C4-2B (cell line): ENCODE measurements at regions not wholly inside any gene's neighbourhood (a gene's known extent, or its start where the extent isn't known, plus 50 kb on each side); places are given as distances from the start of the nearest gene placed in this dataset.

Experiments used
- H3K27ac ChIP-seq: fragments of 450-650 bp; 2 replicates; pipeline ENCODE4 v1.5.1; 2017
- ZFX ChIP-seq: fragments of 450-650 bp; IDR thresholded peaks from 2 replicates; pipeline ENCODE4 v1.6.1; 2017
- TF ChIP-seq, protein P1 (sequence below): fragments of 450-650 bp; conservative IDR thresholded peaks from 2 replicates; pipeline ENCODE4 v1.5.1; 2017; ENCODE audit warnings: mild to moderate bottlenecking

DNA sequence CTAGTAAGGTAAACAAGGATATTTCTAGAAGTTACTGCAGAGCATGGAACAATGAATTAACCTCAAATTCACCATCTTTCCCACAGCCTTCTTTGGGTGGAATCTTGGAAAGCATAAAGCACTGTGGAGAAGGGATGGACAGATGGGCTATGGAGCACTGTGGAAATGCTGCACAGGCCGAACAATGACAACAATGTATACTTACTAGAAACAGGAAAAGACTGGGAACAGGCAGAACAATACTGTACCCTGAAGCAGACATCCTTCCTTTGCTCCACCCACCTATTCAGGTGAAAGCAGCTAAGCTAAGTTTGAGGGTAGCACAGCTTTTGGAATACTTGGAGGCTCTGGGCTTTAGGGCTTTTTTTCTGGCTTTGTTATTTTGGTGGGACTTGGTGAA lies 250.6 kb upstream of the KLF8 start:
- TF ChIP-seq ZFX, result no peak
- TF ChIP-seq, protein P1, sequence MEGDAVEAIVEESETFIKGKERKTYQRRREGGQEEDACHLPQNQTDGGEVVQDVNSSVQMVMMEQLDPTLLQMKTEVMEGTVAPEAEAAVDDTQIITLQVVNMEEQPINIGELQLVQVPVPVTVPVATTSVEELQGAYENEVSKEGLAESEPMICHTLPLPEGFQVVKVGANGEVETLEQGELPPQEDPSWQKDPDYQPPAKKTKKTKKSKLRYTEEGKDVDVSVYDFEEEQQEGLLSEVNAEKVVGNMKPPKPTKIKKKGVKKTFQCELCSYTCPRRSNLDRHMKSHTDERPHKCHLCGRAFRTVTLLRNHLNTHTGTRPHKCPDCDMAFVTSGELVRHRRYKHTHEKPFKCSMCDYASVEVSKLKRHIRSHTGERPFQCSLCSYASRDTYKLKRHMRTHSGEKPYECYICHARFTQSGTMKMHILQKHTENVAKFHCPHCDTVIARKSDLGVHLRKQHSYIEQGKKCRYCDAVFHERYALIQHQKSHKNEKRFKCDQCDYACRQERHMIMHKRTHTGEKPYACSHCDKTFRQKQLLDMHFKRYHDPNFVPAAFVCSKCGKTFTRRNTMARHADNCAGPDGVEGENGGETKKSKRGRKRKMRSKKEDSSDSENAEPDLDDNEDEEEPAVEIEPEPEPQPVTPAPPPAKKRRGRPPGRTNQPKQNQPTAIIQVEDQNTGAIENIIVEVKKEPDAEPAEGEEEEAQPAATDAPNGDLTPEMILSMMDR, result no peak
- H3K27ac ChIP-seq, result no peak overlapping the region

DNA sequence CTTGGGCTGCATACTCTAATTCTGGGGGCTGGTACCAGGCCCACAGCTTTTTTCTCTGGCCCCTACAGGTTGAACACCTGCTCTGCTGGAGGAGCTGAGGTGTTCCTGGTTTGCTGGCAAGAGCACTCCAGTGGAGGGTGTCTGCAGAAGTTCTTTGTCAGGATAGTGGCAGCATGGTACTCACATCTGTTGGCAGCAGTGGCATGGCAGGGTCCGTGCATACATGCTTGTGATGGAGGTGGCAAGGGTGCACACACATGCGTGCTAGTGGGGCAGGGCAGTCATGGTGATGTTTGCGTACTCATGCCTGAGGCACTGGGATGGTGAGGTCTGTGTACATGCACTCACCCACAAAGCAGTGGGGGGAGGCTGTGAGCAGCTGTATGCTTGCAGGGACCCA lies 235.5 kb upstream of the KLF8 start:
- H3K27ac ChIP-seq, result no peak overlapping the region
- no peak for TF ChIP-seq ZFX
- TF ChIP-seq, protein P1, result no peak

DNA sequence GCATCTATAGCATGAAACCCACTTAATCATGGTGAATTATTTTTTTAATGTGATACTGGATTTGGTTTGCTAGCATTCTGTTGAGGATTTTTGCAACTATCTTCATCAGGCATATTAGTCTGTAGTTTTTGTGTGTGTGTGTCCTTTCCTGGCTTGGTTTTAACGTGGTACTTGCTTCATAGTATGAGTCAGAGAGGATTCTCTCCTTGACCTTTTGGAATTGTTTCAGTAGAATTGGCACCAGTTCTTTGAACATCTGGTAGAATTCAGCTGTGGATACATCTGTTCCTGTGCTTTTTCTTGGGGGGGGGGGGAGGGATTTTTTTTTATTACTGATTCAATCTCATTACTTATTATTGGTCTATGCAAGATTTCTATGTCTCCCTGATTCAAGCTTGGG lies 232.0 kb upstream of the KLF8 start:
- H3K27ac ChIP-seq, result no peak overlapping the region
- no peak for TF ChIP-seq ZFX
- TF ChIP-seq, protein P1, result no peak

DNA sequence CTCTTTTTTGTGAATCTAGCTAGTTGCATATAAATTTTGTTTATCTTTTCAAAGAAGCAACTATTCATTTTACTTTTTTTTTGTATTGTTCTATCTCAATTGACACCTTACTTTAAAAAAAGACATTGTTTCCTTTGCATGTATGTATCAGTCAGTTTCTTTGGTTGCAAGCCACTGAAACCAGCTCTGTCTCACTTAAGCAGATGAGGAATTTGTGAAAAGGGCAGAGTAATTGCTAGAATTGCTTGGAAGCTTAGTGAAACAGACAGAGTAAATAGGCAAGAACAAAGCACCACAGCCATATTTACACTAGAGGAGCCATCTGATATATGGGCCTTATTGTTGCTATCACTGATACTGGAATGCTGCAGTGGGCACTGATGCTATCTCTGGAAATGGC lies 231.4 kb upstream of the KLF8 start:
- TF ChIP-seq ZFX, result no peak
- TF ChIP-seq, protein P1, result no peak
- no peak overlapping the region for H3K27ac ChIP-seq

DNA sequence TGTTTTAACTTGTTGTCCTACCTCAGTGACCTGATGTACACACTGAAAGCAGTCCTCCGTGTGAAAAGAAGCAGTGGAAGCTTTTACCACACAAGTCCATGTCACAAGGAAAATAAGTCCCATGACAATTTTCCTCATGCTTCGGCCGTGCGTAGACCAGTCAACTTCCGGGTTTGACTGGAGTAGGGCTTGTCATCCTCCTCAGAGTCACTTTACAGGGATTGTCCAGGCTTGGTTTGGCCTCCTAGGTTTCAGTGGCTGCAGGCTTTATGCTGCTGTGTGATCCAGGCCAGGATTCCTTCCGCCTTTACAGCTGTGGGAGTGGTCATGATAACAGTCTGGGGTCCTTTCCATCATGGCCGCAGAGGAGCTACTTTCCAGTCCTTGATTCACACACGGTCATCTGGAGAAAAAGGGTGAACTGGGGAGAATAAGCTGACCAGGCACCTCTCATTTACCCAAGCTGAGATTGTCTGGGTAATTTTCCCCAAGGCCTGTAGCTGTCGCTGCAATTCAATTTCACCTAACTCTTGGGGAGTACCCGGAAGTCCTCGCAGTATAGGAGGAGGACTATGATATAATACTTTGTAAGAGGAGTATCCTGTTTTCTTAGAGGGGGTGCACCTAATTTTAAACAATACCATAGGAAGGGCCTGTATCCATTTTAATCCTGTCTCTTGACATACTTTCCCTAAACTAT lies 206.1 kb upstream of the KLF8 start:
- no peak overlapping the region for H3K27ac ChIP-seq
- TF ChIP-seq, protein P1, result peak; percentile 17; the same call in 1 of the 2 replicates
- no peak for TF ChIP-seq ZFX

DNA sequence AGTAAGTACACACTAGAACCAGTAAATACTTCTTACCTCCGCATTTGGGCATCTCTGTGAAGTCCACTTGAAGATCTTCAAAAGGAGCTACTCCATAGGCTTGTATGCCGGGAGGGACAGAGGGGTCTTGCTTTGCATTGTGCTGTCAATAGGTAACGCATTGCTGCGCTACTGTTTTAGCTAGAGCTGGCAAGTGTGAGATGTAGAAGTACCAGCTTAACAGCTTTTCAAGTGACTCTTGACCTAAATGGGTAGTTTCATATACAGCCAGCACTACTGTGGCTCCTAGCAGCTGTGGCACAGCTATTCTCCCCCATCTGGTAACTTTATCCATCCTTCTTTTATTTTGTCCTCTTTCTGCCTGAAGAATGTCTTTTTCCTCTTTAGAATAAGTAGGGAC lies 205.3 kb upstream of the KLF8 start:
- no peak for TF ChIP-seq ZFX
- TF ChIP-seq, protein P1, result no peak

DNA sequence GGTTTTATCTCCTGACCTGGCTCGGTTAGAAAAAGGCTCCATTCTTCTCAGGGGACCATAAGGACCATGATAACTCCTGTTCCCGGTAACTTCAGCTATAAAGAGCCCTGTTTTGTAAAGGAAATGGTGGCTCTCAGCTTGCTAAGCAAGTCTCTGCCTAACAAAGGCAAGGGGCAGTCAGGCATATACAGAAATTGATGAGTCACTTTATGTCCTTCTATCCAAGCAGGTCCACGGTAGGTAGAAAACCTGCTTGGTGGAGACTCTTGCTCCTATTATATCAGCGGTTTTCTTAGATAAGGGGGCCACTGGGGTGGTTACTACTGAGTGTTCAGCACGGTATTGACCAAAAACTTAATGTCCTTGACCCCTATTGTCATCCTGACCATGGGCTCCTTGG lies 203.0 kb upstream of the KLF8 start:
- no peak for TF ChIP-seq ZFX
- TF ChIP-seq, protein P1, result no peak
- H3K27ac ChIP-seq, result no peak overlapping the region

More for the DNA sequence above, 205.3 kb upstream of the KLF8 start:
- H3K27ac ChIP-seq, result no peak overlapping the region
